ENCODE measurements at regions not wholly inside any gene's neighbourhood (a gene's known extent, or its start where the extent isn't known, plus 50 kb on each side); places are given as distances from the start of the nearest gene placed in this dataset.

- DNase-seq = no peak
Measured at GRCh38 chr3:65230261-65231139, 542.7 kb upstream of the ADAMTS9 start.

DNA sequence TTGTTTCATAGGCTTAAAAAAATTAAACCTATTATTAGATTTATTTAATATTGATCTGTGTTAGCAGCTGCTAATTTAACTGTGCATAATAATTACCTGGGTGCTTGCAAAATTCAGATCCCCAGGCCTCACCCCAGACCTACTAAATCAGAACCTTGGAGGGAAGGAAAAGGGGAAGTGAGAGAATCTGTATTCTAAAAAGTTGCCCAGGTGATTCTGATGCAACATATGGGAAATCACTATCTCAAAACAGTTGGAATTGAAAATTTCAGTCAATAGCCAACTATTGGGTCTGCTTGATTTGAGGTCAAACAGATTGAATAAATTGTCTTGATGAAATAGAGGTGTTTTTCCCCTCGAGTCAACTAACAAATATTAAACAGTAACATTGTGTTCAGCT, 538.5 kb upstream of the ADAMTS9 start:
- DNase-seq = no peak

GRCh38 chr3:65210026-65210814, 522.4 kb upstream of the ADAMTS9 start:
- no peak for DNase-seq

DNA sequence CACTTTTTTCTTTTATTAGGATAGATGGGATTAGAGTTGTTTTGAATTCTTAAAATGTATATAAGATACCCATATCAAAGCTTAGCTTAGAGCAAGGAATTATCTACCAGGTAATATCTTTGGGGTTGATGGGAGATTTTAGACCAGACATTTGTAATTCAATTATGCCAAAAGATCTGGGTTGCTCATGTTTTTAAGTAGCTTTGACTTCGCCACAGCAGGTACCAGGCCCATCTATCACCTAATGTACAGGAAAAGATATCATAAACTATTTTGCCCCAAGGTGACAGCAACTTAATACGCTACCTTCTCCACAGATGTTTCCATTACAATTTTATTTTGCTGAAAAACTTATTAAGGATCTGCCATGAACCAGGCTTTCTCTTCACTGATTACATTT, 514.6 kb upstream of the ADAMTS9 start:
- no peak for DNase-seq

DNA sequence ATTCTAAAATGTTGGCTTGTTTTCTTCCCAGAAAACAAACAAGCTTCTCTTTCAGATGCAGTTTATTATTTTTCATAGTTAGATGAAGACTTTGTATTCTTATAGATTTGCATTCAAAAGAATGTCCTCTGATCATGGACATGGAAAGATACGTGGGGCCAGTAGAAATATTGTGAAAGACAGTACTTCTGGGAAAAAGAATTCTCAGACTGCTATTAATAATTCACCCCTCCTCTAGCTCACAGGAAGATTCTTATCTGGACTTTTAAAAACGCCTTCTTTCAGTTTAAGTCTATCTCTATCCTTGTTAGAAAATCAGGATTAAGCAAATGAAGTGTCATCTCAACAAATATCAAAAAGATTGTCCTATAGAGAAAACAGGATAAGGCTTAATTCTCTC, 514.1 kb upstream of the ADAMTS9 start:
- DNase-seq = no peak

- no peak for DNase-seq
Measured at GRCh38 chr3:65200310-65200970, 512.6 kb upstream of the ADAMTS9 start.

GRCh38 chr3:65196663-65197062, 508.9 kb upstream of the ADAMTS9 start:
- no peak for DNase-seq

GRCh38 chr3:65195211-65196006, 507.6 kb upstream of the ADAMTS9 start:
- no peak for DNase-seq

GRCh38 chr3:65194744-65195143, 506.9 kb upstream of the ADAMTS9 start:
- no peak for DNase-seq

GRCh38 chr3:65194047-65194714, 506.4 kb upstream of the ADAMTS9 start:
- no peak for DNase-seq

DNA sequence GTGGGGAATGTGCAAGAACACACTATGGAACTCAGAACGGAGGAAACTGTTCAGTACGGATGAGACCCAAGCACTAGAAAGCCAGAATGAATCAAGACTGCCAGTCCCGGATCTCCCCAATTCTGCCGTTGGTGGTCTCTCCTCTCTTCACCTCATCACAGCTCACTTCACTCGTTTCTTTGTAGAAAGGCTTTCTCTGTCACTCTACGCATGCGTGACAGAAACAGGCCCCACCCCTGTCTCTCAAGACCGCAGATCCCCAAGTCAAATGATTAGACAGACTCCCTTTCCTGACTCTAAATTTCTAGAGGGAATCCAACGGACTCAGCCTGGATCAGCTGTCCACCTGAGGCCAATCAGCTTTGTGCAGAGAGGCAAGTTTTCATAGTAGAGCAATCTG, 505.7 kb upstream of the ADAMTS9 start:
- DNase-seq = no peak

GRCh38 chr3:65190111-65190510, 502.3 kb upstream of the ADAMTS9 start:
- no peak for DNase-seq

GRCh38 chr3:65186268-65186667, 498.5 kb upstream of the ADAMTS9 start:
- no peak for DNase-seq

DNA sequence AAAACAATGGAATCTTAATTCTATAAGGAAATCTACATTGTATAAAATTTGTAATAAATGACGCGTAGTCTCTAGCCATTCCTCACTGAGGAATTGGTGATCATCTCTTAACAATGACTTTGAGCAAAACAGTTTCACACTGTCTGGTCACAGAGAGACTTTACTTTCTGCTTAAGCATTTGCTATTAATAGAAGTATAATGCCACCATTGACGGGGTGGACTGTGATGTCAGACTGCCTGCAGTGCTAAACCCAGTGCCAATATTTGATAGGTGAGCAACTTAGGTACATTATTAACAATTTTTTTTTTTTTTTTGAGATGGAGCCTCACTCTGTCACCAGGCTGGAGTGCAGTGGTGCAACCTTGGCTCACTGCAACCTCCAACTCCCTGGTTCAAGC, 494.9 kb upstream of the ADAMTS9 start:
- DNase-seq = no peak

DNA sequence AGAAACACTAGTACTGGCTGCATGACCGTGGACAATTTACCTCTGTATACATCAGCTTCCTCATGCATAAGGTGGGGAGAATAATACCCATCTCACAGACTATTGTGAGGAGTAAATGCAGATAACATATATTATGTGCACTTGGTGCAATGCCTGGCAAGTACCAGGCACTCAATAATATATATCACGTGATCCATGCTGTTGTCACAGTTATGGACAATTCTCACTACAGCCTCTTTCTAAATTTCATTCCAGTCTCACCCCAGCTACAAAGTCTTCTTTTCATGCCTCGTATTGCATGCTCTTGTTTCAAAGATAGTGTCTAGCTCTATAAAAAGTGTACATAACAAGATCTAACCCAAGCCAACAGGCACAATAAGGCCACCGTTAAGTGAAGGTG, 494.3 kb upstream of the ADAMTS9 start:
- no peak for DNase-seq

DNA sequence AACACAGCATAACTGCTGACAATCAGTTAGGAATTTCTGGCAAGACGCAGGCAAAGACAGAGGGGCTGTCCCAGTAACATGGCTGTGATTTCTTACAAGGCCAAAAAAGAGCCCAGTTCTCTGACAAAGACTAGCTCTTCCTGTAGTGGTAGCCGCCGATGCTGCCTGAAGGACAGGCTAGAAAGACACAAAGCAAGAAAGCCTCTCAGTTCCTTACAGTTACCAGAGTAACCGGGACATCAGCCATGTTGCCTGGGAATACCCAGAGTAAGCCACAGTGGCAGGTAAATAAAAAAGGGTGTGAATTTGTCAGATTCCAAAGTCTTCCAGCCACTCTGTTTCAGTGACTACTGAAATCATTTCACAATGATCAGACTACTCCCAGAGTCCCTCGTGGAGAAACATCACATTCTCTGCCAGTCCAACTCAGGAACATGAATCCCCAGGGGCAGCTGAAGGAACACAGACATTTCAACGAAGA, 493.6 kb upstream of the ADAMTS9 start:
- DNase-seq = no peak

DNA sequence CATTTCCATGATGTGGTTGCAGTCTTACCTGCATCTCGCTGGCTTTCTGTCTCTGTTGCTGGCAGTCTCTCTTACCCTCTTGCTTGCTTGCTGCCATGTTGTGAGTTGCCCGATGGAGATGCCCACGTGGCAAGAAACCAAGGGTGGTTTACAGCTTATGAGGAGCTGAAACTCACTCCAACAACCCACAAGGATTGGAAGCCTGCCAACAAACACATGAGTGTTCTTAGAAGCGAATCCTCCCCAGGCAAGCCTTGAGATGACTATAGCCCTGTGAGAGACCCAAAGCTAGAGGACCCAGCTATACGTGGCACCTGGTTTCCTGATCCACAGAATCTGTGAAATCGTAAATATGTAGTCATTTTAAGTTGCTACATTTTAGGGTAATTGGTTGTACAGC, 490.9 kb upstream of the ADAMTS9 start:
- no peak for DNase-seq

GRCh38 chr3:65177960-65178376, 490.2 kb upstream of the ADAMTS9 start:
- no peak for DNase-seq

- DNase-seq = no peak
Measured at GRCh38 chr3:65174713-65175112, 486.9 kb upstream of the ADAMTS9 start.

DNA sequence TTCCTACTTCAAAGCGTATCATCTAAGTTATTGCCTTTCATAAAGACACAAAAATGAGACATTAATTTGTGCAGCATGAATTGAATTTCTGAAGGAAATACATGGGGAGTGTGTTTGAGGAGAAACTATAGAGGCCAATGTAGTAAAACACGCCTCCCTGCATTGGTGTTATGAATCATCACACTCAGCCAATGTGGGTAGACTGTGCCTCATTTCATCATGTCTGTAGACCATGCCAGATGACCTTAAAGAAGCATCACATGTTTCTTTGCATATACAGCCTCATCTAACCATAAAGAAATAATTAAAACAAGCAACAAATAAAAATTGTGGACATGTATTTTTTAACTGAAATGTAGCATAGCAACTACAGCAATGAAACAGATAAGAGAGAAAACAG, 486.0 kb upstream of the ADAMTS9 start:
- no peak for DNase-seq

- no peak for DNase-seq
Measured at GRCh38 chr3:65172209-65172608, 484.4 kb upstream of the ADAMTS9 start.

Measured in SW 1271 (cell line).